RWPE1 (cell line): ENCODE measurements at regions not wholly inside any gene's neighbourhood (a gene's known extent, or its start where the extent isn't known, plus 50 kb on each side); places are given as distances from the start of the nearest gene placed in this dataset.

Experiments
- CTCF ChIA-PET: fragments of 350-600 bp; sonication (Branson Sonifier 250); formaldehyde crosslinking; extraction: SDS; loops from one replicate; lab custom pipeline; 2021; lab: Yijun Ruan, JAX
- POLR2A ChIA-PET: fragments of 400-600 bp; formaldehyde crosslinking; extraction: SDS; loops from one replicate; lab custom pipeline; 2020; ENCODE audit warnings: antibody characterized with exemption; ENCODE audit not compliant: low non-redundant PET; lab: Yijun Ruan, JAX
- DNase-seq: peaks from one replicate; pipeline ENCODE4 v3.0.0; 2012; ENCODE audit warnings: low spot score
- H3K27ac ChIP-seq: fragments of 450-650 bp; 2 replicates; pipeline ENCODE4 v1.5.1; 2017
- CTCF ChIP-seq: fragments of 450-650 bp; conservative IDR thresholded peaks from 2 replicates; pipeline ENCODE4 v1.5.1; 2017; ENCODE audit warnings: low read depth, mild to moderate bottlenecking

- POLR2A ChIA-PET = no interaction called here
- CTCF ChIA-PET = no interaction called here
- DNase-seq = no peak
- no peak for TF ChIP-seq CTCF
- H3K27ac ChIP-seq = no peak overlapping the region
These were observed 346.1 kb upstream of the TENM4 start for GRCh38 chr11:79786961-79787360.

- POLR2A ChIA-PET = no interaction called here
- no peak for TF ChIP-seq CTCF
- H3K27ac ChIP-seq = no peak overlapping the region
- CTCF ChIA-PET = no interaction called here
- DNase-seq = no peak
These were observed 343.0 kb upstream of the TENM4 start for GRCh38 chr11:79783833-79784232.

- ChIA-PET CTCF (no interaction called here), POLR2A (no interaction called here)
- TF ChIP-seq CTCF = no peak
- no peak overlapping the region for H3K27ac ChIP-seq
- DNase-seq = no peak
These were observed 327.5 kb upstream of the TENM4 start for GRCh38 chr11:79768343-79768742.

- H3K27ac ChIP-seq = no peak overlapping the region
- ChIA-PET POLR2A (no interaction called here), CTCF (no interaction called here)
- no peak for DNase-seq
- no peak for TF ChIP-seq CTCF
These were observed 321.6 kb upstream of the TENM4 start for GRCh38 chr11:79762279-79762921.

GRCh38 chr11:79758325-79758724, 317.5 kb upstream of the TENM4 start:
- POLR2A ChIA-PET = no interaction called here
- no peak for TF ChIP-seq CTCF
- CTCF ChIA-PET = no interaction called here
- DNase-seq = no peak
- no peak overlapping the region for H3K27ac ChIP-seq

- ChIA-PET POLR2A (no interaction called here), CTCF (no interaction called here)
- no peak for TF ChIP-seq CTCF
- DNase-seq = no peak
- no peak overlapping the region for H3K27ac ChIP-seq
These were observed 306.6 kb upstream of the TENM4 start for GRCh38 chr11:79747406-79747805.
